Nephron progenitor cell (in vitro differentiated cells): ENCODE measurements at regions not wholly inside any gene's neighbourhood (a gene's known extent, or its start where the extent isn't known, plus 50 kb on each side); places are given as distances from the start of the nearest gene placed in this dataset.

ENCODE experiments used
- DNase-seq: peaks from one replicate; pipeline ENCODE4 v3.0.0; 2021
- H3K27ac Mint-ChIP-seq: 2 replicates; pipeline ENCODE4 v1.8.0; 2021; ENCODE audit warnings: mild to moderate bottlenecking, moderate library complexity, mixed read lengths
- H3K27me3 Mint-ChIP-seq: 2 replicates; pipeline ENCODE4 v1.8.0; 2021; ENCODE audit warnings: mild to moderate bottlenecking, low read depth, mixed read lengths; ENCODE audit not compliant: poor library complexity
- H3K36me3 Mint-ChIP-seq: 2 replicates; pipeline ENCODE4 v1.8.0; 2021; ENCODE audit warnings: low read depth, mixed read lengths
- H3K4me1 Mint-ChIP-seq: 2 replicates; pipeline ENCODE4 v1.8.0; 2021; ENCODE audit warnings: mixed read lengths
- H3K4me3 Mint-ChIP-seq: 2 replicates; pipeline ENCODE4 v1.8.0; 2021; ENCODE audit warnings: mild to moderate bottlenecking, moderate library complexity, mixed read lengths
- H3K9me3 Mint-ChIP-seq: 2 replicates; pipeline ENCODE4 v1.8.0; 2021; ENCODE audit warnings: mild to moderate bottlenecking, moderate library complexity, mixed read lengths
- TF ChIP-seq, protein P1 (sequence below): fragments of 200-600 bp; sonication (generic); IDR thresholded peaks from 2 replicates; pipeline ENCODE4 v1.5.0; 2021; ENCODE audit warnings: antibody characterized with exemption

DNA sequence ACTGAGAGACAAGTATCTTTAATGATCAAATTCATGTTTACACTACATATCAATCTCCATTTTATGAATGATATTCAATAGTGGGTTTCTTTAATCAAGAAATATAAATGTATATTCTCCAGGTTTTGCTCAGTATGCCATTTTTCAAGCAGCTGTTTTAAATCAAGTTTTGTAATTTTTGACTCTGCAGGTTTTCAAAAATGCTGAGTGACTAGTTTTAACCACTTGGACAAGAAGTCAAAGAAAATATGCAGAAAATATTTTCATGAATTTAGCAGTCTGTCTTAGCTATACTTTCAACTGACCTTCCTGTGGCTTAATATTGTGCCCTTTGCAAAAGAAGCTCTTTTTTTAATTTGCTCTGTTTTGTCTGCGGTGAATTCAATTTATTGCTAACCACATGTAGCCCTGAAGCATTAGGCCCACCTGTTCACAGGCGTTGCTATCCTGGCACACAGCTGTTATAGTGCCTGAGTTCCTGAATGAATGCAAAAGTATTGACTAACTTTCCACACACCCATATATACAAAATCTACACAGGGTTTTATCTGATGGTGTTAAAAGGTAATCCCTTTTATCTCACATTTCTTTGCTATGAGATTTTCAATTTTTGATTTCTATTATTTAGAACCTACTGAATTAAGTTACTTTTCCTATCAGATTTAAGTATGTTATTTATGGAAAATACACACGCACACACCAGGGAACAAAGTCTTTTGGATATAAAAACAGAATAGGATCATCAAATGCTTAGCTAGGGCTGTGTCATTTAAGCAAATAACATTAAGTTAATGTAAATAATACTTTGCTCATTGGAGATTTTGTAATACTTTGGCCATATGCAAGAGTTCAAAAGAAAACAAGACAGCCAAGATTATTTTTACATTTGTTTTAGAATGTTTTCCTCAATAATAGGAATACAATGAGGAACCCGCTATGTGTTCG lies 1166.1 kb upstream of the GBE1 start:
- no peak for DNase-seq
- TF ChIP-seq, protein P1, sequence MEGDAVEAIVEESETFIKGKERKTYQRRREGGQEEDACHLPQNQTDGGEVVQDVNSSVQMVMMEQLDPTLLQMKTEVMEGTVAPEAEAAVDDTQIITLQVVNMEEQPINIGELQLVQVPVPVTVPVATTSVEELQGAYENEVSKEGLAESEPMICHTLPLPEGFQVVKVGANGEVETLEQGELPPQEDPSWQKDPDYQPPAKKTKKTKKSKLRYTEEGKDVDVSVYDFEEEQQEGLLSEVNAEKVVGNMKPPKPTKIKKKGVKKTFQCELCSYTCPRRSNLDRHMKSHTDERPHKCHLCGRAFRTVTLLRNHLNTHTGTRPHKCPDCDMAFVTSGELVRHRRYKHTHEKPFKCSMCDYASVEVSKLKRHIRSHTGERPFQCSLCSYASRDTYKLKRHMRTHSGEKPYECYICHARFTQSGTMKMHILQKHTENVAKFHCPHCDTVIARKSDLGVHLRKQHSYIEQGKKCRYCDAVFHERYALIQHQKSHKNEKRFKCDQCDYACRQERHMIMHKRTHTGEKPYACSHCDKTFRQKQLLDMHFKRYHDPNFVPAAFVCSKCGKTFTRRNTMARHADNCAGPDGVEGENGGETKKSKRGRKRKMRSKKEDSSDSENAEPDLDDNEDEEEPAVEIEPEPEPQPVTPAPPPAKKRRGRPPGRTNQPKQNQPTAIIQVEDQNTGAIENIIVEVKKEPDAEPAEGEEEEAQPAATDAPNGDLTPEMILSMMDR: no peak
- H3K36me3 Mint-ChIP-seq: no peaks in the 10 kb centered on the region
- H3K4me1 Mint-ChIP-seq: no peaks in the 10 kb centered on the region
- no peaks in the 10 kb centered on the region for H3K9me3 Mint-ChIP-seq
- H3K27ac Mint-ChIP-seq: no peak overlapping the region
- no peak overlapping the region for H3K4me3 Mint-ChIP-seq
- no peaks in the 10 kb centered on the region for H3K27me3 Mint-ChIP-seq

DNA sequence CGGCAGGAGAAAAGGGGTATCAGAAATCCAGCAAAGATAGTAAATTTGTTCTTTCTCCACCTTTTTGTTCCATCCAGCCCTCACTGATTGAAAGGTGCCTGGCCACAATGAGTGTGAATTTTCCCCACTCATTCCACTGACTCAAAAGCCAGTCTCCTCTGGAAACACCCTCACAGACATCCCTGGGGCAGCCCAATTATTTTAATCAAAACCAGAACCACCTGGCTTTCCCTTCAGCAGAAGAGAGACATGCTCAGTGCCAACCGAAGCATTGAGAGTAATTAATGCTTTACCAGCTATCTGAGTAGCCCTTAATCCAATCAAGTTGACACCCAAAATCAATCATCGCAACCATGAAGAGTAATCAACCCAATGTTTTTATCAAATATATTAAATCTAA lies 1129.6 kb upstream of the GBE1 start:
- Mint-ChIP-seq H3K36me3 (no peaks in the 10 kb centered on the region), H3K27ac (no peak overlapping the region), H3K27me3 (no peaks in the 10 kb centered on the region), H3K4me1 (no peaks in the 10 kb centered on the region), H3K9me3 (no peaks in the 10 kb centered on the region), H3K4me3 (no peak overlapping the region)
- TF ChIP-seq, protein P1: no peak
- no peak for DNase-seq

DNA sequence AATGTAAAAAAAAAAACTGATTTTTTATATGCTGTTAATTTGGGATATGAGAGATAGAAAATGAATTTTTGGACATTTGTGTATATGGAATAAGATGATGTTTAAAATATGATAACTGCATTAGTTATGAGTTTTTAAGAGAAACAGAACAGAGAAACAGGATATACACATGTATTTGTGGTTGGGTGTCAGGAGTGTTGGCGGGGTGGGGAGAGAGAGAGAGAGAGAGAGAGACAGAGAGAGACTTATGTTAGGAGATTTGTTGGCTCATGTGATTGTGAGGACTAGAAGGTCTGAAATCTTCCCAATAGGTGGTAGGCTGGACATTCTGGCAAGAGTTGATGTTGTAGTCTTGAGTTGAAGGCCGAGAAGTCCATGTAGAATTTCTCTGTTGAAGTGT lies 1121.6 kb upstream of the GBE1 start:
- DNase-seq: no peak
- H3K27ac Mint-ChIP-seq: peak overlapping the region; percentile 27
- no peaks in the 10 kb centered on the region for H3K36me3 Mint-ChIP-seq
- TF ChIP-seq, protein P1: no peak
- H3K4me1 Mint-ChIP-seq: no peaks in the 10 kb centered on the region
- no peak overlapping the region for H3K4me3 Mint-ChIP-seq
- H3K27me3 Mint-ChIP-seq: no peaks in the 10 kb centered on the region
- H3K9me3 Mint-ChIP-seq: no peaks in the 10 kb centered on the region

DNA sequence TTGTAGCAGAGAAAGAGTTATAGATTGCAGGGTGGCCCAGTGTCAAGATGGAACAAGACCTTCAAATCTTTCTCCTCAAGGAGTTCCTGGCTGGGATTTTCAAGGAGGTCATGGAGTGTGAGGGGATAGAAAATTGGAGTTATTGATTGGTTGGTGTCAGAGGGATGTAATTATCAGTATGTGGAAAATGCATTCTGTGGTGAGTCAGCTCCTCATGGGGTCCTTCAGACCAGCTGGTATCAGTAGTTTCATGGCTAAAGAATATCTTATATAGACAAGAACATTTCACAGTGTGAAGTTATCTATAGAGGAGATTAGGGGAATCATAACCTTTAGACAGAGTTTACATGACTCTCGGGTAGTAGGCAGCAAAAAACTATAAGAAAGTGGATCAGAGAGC lies 1114.0 kb upstream of the GBE1 start:
- H3K4me1 Mint-ChIP-seq: no peaks in the 10 kb centered on the region
- no peaks in the 10 kb centered on the region for H3K9me3 Mint-ChIP-seq
- no peaks in the 10 kb centered on the region for H3K27me3 Mint-ChIP-seq
- no peak overlapping the region for H3K27ac Mint-ChIP-seq
- DNase-seq: no peak
- H3K4me3 Mint-ChIP-seq: no peak overlapping the region
- TF ChIP-seq, protein P1: no peak
- no peaks in the 10 kb centered on the region for H3K36me3 Mint-ChIP-seq

DNA sequence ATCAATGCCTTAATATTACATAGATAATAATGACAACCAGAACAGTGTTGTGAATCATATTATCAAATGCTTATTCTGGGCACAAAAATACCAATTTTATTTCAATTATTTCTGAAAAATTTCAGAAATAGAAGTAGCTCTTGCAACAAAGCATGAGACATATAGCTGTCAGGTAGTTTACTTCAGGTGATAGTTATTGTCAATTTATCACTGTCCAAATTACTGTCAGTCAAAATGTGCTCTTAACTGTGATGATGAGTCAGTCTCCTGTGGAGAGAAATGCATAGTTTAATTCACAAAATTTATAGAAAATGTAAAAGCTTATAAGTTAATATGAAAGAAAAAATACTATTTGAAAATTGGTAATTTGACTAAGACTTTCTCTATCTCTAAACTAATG lies 1078.4 kb upstream of the GBE1 start:
- Mint-ChIP-seq H3K4me1 (no peaks in the 10 kb centered on the region), H3K4me3 (no peak overlapping the region), H3K9me3 (peaks cover 19% of the 10 kb centered on the region), H3K27ac (no peak overlapping the region), H3K27me3 (no peaks in the 10 kb centered on the region), H3K36me3 (no peaks in the 10 kb centered on the region)
- DNase-seq: no peak
- TF ChIP-seq, protein P1: no peak

DNA sequence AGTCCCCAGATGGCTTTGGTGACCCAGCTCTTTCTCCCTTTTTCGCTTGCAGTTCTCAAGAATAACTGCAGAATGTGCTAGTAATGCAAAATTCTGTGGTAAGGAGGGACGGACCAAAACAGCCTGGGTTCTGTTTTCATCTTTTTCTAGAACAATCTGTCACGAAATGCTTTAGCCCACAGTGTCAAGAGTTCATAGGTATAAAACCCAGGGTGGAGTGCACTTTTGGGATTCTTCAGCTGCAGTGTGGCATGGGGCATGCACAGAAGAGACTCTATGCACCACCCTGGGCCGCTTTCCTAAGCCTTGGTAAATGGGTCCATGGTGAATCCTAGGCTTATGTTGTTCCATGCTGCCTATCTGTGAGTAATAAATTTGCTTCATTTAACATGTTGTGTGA lies 1072.7 kb upstream of the GBE1 start:
- Mint-ChIP-seq H3K27me3 (peaks cover 3% of the 10 kb centered on the region), H3K9me3 (peaks cover 11% of the 10 kb centered on the region), H3K4me1 (no peaks in the 10 kb centered on the region), H3K27ac (no peak overlapping the region), H3K4me3 (no peak overlapping the region), H3K36me3 (no peaks in the 10 kb centered on the region)
- TF ChIP-seq, protein P1: no peak
- DNase-seq: no peak
